ENCODE measurements at regions not wholly inside any gene's neighbourhood (a gene's known extent, or its start where the extent isn't known, plus 50 kb on each side); places are given as distances from the start of the nearest gene placed in this dataset.
A peak's percentile ranks its signal among the peaks of the same experiment; 100 is the strongest.

DNA sequence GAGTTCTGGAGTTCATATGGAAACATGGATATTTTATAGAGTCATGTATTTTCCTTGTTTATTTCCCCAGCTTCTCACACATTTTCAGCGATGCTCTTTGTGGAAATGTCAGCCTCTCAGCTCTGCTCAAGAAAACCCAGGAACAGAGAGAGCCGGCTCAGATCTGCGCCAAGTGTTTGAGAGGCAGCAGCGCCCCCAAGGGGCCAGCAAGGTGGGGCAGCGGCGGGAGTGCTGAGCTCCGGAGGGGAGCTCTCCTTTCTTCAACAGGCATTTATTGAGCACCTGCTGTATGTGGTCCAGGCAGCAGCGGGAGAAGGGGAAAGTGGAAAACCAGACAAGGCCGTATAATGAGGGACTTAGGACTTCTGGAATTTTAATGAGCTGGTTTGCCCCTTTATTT lies 421.1 kb upstream of the C16orf82 start:
- ATAC-seq: no peak
- no peak overlapping the region for H2AFZ ChIP-seq (ENCODE audit: low read depth, low read length, poor library complexity, severe bottlenecking)
- no peak for DNase-seq (ENCODE audit: low read depth, low spot score)
- H3K4me2 ChIP-seq (ENCODE audit: low read length): no peak overlapping the region
- no TSS peak for BruUV-seq (replicated peaks)
- H3K9ac ChIP-seq (ENCODE audit: low read length): no peak overlapping the region
- intact Hi-C loops (cut with micrococcal nuclease): no loop called here
- H4K20me1 ChIP-seq (ENCODE audit: insufficient read depth): no peaks in the 10 kb centered on the region
- H3K36me3 ChIP-seq (ENCODE audit: control insufficient read depth in 1 of 2, insufficient read depth in 2 of 2, low read length in 2 of 2): no peaks in the 10 kb centered on the region
- H3K79me2 ChIP-seq (ENCODE audit: insufficient read depth, low read length): no peaks in the 10 kb centered on the region
- H3K4me3 ChIP-seq (replicated peaks in 1 of 2; ENCODE audit: low read depth in 1 of 2, low read length in 2 of 2): no peak overlapping the region
- H3K4me1 ChIP-seq (ENCODE audit: control insufficient read depth in 1 of 2, insufficient read depth in 2 of 2, low read length in 2 of 2): no peaks in the 10 kb centered on the region
- H3K27ac ChIP-seq (ENCODE audit: low read depth, low read length): no peak overlapping the region
- H3K9me3 ChIP-seq (ENCODE audit: control insufficient read depth in 1 of 2, insufficient read depth in 1 of 2, low read depth in 1 of 2, low read length in 2 of 2): no peaks in the 10 kb centered on the region; a peak in 1 of 4 replicates
- H3K27me3 ChIP-seq (ENCODE audit: insufficient read depth, low read length): no peaks in the 10 kb centered on the region
- ChIA-PET CTCF (no interaction called here), RAD21 (ENCODE audit: low non-redundant PET in 1 of 2, low total read pairs in 2 of 2, uncharacterized antibody in 2 of 2, unreplicated experiment in 2 of 2) (no interaction called here), POLR2A (no interaction called here)
- TF ChIP-seq SP1 (IDR thresholded peaks at IDR 0.05; ENCODE audit: low read depth) (no peak), JUND (IDR thresholded peaks at IDR 0.05) (no peak)
- TF ChIP-seq, protein P1, sequence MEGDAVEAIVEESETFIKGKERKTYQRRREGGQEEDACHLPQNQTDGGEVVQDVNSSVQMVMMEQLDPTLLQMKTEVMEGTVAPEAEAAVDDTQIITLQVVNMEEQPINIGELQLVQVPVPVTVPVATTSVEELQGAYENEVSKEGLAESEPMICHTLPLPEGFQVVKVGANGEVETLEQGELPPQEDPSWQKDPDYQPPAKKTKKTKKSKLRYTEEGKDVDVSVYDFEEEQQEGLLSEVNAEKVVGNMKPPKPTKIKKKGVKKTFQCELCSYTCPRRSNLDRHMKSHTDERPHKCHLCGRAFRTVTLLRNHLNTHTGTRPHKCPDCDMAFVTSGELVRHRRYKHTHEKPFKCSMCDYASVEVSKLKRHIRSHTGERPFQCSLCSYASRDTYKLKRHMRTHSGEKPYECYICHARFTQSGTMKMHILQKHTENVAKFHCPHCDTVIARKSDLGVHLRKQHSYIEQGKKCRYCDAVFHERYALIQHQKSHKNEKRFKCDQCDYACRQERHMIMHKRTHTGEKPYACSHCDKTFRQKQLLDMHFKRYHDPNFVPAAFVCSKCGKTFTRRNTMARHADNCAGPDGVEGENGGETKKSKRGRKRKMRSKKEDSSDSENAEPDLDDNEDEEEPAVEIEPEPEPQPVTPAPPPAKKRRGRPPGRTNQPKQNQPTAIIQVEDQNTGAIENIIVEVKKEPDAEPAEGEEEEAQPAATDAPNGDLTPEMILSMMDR (IDR thresholded peaks at IDR 0.05 in 2 of 3, conservative IDR thresholded peaks at IDR 0.05 in 1 of 3; ENCODE audit: borderline replicate concordance in 1 of 3, insufficient read depth in 1 of 3, low read depth in 2 of 3, low read length in 2 of 3): peak in 2 of 3 experiments; percentile 41 to 51; a peak in 4 of 6 replicates
- no peaks in the 10 kb centered on the region for H3K9me2 ChIP-seq (ENCODE audit: insufficient read depth)

DNA sequence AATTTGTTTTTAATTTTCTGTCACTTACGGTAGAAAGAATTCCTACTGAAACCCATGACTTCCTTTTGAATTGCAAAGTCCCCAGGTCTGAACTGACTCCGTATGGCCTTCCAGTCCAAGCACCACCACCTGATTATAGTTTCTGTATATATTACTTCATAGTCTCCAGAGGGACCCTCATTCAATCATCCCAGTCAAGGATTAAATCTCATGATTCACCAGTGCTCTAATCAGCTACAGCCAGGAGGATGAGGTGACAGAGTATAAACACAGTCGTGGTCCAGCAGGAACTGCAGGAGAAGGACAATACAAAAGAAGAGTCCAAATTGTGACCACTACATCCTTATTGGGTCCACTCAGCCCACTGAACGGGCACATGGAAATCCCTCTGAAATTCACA lies 418.9 kb upstream of the C16orf82 start:
- H3K9ac ChIP-seq (ENCODE audit: low read length): no peak overlapping the region
- no peaks in the 10 kb centered on the region for H3K36me3 ChIP-seq (ENCODE audit: control insufficient read depth in 1 of 2, insufficient read depth in 2 of 2, low read length in 2 of 2)
- no peaks in the 10 kb centered on the region for H3K79me2 ChIP-seq (ENCODE audit: insufficient read depth, low read length)
- RAD21 ChIA-PET (ENCODE audit: low non-redundant PET in 1 of 2, low total read pairs in 2 of 2, uncharacterized antibody in 2 of 2, unreplicated experiment in 2 of 2): no interaction called here
- no peaks in the 10 kb centered on the region for H4K20me1 ChIP-seq (ENCODE audit: insufficient read depth)
- H3K27ac ChIP-seq (ENCODE audit: low read depth, low read length): no peak overlapping the region
- H3K27me3 ChIP-seq (ENCODE audit: insufficient read depth, low read length): no peaks in the 10 kb centered on the region
- POLR2A ChIA-PET: no interaction called here
- no peak for DNase-seq (ENCODE audit: low read depth, low spot score)
- TF ChIP-seq ATF3 (IDR thresholded peaks at IDR 0.05): no peak
- no peak for TF ChIP-seq RAD21 (IDR thresholded peaks at IDR 0.05; ENCODE audit: low read depth)
- no peak for TF ChIP-seq SRF (IDR thresholded peaks at IDR 0.05; ENCODE audit: low read depth)
- no peak for TF ChIP-seq TCF7L2 (IDR thresholded peaks at IDR 0.05; ENCODE audit: borderline replicate concordance, extremely low read depth, insufficient read depth, insufficient read length)
- TF ChIP-seq SIN3A (IDR thresholded peaks at IDR 0.05; ENCODE audit: low read depth): no peak
- no peak for TF ChIP-seq POLR2A (IDR thresholded peaks at IDR 0.05; ENCODE audit: borderline replicate concordance, extremely low read depth, insufficient read depth, insufficient read length)
- no peak for TF ChIP-seq EZH2 (IDR thresholded peaks at IDR 0.05)
- no peak for TF ChIP-seq CEBPB (IDR thresholded peaks at IDR 0.05; ENCODE audit: low read depth)
- TF ChIP-seq, protein P1 (IDR thresholded peaks at IDR 0.05 in 2 of 3, conservative IDR thresholded peaks at IDR 0.05 in 1 of 3; ENCODE audit: borderline replicate concordance in 1 of 3, insufficient read depth in 1 of 3, low read depth in 2 of 3, low read length in 2 of 3): no peak
- no peak for TF ChIP-seq EZH2phosphoT487 (IDR thresholded peaks at IDR 0.05; ENCODE audit: borderline replicate concordance)
- TF ChIP-seq, protein P2, sequence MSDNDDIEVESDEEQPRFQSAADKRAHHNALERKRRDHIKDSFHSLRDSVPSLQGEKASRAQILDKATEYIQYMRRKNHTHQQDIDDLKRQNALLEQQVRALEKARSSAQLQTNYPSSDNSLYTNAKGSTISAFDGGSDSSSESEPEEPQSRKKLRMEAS (IDR thresholded peaks at IDR 0.05): no peak
- TF ChIP-seq YY1 (IDR thresholded peaks at IDR 0.05; ENCODE audit: extremely low read depth, insufficient replicate concordance, low read depth, low read length): no peak
- no peak for TF ChIP-seq EGR1 (IDR thresholded peaks at IDR 0.05; ENCODE audit: low read depth)
- TF ChIP-seq CBX3 (IDR thresholded peaks at IDR 0.05; ENCODE audit: low read depth): no peak
- no peak overlapping the region for H2AFZ ChIP-seq (ENCODE audit: low read depth, low read length, poor library complexity, severe bottlenecking)
- H3K9me2 ChIP-seq (ENCODE audit: insufficient read depth): no peaks in the 10 kb centered on the region
- ATAC-seq: no peak
- CTCF ChIA-PET: no interaction called here
- H3K4me2 ChIP-seq (ENCODE audit: low read length): no peak overlapping the region
- no peak overlapping the region for H3K4me3 ChIP-seq (replicated peaks in 1 of 2; ENCODE audit: low read depth in 1 of 2, low read length in 2 of 2)
- H3K4me1 ChIP-seq (ENCODE audit: control insufficient read depth in 1 of 2, insufficient read depth in 2 of 2, low read length in 2 of 2): no peaks in the 10 kb centered on the region
- no peaks in the 10 kb centered on the region; a peak in 1 of 4 replicates for H3K9me3 ChIP-seq (ENCODE audit: control insufficient read depth in 1 of 2, insufficient read depth in 1 of 2, low read depth in 1 of 2, low read length in 2 of 2)
- intact Hi-C loops (cut with micrococcal nuclease): no loop called here
- BruUV-seq (replicated peaks): no TSS peak
